HG02973 (cell line): ENCODE measurements at regions not wholly inside any gene's neighbourhood (a gene's known extent, or its start where the extent isn't known, plus 50 kb on each side); places are given as distances from the start of the nearest gene placed in this dataset.
"Not testable (repeated sequence)": the region's sequence is repeated elsewhere in the genome, so short reads cannot be mapped to it uniquely, and the experiment has no call there.

Experiments
- ATAC-seq: cut with Tn5 transposase; IDR thresholded peaks from one replicate; pipeline ENCODE4 v1.9.1; 2021; ENCODE audit warnings: moderate library complexity; ENCODE audit not compliant: unreplicated experiment

DNA sequence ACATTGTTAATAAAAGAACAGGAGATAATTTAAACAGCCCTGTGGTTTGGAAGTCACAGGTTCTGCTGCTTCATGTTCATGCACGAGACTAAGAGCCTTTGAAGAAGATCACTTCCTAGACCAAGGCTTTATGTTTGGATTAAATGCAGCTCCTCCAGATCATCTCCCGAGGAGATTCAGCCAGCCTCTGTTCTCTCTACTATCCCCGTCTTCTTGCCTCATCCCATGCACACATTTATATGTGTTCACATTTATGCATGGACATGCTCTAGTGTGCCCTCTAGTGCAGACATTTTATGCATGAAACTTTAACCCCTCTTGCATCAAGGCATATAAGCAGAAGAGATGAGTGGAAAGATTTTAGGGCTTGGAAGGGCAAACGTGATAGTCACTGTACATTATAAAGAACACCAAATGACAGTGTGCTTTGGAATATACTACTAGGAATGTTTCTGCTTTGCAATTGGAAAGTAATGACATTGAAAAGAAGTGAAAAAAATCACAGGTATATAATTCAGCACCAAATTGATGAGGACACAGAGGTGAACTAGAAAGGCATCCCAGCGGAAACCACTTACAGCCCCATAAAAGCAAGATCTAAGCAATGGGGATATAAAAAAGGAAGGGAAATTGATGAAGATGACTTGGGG is 271.5 kb upstream of the PLGLB2 start:
- ATAC-seq, result not testable (repeated sequence)

DNA sequence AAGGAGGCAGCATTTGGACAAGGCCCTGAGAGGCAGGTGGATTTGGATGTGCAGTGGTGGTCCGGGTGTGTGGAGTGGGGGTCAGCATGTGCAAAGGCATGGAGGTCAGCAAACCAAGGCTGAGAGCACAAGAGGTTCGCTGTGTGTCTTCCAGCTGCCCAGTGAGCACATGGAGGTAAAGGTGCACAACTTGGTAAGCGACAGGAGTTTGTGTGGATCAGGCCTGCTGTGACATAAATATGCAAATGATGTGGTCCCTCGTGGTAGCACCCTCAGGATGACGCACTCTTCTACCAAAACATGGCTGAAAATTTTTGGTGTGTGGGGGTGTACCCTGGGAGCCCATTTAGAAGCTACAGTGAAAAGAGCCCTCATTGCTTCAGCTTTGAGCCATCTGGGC is 271.0 kb upstream of the PLGLB2 start:
- ATAC-seq, result not testable (repeated sequence)

DNA sequence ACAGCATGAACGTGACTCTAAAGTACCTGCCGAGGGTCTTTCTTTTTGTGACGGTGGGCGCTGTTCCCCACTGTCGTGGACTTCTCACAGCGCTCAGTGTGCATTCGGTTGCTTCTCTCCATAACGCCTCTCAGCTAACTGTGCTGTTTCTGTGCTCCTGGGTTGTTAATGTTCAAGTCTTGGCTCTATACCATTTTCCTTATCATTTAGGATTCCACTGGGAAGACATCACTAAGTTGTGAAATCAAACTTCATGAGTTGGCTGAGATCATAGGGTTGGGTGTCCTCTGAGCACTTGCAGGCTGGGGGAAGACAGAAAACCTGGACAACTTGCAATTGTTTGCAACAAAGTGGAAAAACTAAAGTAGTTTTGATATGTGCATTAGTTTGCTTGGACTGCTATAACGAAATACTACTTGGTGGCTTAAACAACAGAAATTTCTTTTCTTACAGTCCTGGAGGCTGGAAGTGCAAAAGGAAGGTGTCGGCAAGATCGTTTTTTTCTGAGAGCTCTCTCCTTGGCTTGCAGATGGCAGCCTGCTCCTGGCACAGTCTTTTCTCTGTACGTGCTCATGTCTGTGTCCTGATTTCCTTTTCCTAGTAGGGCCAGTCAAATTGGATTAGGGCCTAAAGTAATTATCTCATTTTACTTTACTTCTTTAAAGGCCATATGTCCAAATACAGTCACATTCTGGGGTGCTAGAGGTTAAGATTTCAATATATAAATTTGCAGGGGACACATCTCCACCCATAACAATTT is 270.0 kb upstream of the PLGLB2 start:
- ATAC-seq, result not testable (repeated sequence)

DNA sequence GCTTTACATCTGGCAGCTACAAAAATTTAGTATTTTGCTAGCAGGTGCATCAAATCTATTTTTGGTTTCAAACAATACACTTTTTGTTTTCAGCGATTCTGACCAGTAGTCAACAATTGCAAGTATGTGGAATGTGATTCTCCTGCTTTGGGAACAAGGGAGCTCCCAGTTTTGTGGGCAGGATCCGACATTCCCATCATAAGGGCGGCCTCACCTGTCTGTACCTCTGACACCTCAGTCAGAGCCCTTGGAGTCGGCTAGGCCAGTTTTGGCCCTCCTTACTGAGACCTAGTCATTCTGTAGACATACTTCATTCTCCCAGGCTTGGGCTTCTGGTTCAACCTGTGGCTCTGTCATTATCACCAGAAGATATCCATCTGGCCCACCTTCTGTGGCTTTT is 269.0 kb upstream of the PLGLB2 start:
- not testable (repeated sequence) for ATAC-seq

DNA sequence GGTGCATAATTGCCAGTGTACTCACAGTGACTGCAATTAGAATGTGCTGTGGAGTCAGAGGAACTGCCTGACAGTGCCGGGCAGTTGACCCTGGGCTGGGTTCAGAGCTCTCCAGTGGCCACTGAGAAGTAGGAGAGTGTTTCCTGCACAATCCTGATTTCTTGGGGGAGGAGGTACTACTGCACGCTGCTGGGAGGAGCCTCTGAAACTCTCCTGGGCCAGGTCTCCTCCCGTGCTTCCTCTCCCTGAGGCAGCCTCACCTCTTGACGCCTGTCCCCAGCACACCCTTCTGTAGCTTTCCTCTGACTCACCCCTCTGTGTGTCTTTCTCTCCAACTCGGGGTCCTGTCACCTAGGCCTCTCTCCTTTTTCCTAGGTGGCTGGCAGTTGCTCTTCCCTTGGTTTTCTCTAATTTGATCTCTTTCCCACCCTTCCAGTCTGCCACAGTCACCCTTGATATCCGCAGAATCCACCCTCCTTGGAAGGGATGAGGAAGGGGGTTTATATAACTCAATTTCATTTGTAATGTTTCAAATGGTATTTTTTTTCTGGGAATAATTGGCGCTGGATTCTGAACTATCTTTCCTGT is 264.7 kb upstream of the PLGLB2 start:
- not testable (repeated sequence) for ATAC-seq

DNA sequence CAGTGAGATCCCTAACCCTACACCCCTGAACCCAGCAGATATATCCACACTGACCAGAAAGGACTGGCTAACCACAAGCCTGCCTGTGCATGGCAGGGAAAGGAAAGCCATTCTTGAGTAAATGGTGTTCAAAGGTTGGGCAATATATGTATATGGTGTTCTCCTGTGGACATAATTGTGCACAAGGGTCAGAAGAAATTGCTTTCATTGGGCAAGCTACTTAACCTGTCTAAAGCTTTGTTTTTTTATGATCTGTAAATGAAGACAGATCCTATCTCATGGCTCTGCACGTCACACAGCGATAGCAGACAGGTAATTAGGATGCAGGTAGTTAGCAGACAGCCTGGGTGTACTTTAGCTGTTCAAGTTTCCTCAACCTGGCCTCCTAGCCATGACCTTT is 263.5 kb upstream of the PLGLB2 start:
- ATAC-seq, result not testable (repeated sequence)

DNA sequence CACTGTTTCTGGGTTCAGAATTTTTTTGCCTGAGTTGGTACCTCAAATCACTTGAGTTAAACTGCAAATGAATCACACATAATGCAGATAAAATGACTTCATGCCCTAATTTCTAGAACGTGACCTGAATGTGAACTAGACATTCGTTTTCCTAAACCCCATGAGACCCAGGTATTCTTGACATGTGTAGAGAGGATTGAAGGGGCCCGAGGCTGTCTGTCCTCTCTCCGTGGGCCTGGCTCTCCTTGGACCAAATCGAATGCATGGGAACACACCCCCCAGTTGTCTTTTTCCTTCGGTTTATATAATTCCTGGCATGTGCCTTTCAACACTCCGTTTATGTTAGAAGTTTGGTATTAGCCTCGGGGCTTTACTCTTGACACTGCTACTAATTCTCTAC is 262.4 kb upstream of the PLGLB2 start:
- not testable (repeated sequence) for ATAC-seq

DNA sequence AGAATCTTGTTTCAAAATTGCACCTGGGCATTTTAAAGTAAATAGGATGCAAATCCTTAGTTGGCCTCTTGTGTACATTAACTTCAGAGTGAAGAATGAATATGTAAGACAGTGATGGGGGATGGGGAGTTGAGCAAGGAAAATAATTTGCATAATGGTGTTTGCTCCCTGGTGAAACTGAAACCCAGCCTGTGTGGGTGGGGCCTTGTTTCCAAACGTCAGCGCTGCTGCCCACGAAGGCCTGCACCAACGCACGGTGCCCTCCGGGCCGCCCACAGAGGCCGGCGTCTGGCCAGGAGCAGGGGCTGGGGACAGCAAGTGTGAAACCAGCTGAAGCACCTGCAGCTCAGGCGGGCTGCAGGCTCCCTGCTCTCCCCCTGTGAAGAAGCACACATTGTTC is 262.0 kb upstream of the PLGLB2 start:
- ATAC-seq, result peak; percentile 86

DNA sequence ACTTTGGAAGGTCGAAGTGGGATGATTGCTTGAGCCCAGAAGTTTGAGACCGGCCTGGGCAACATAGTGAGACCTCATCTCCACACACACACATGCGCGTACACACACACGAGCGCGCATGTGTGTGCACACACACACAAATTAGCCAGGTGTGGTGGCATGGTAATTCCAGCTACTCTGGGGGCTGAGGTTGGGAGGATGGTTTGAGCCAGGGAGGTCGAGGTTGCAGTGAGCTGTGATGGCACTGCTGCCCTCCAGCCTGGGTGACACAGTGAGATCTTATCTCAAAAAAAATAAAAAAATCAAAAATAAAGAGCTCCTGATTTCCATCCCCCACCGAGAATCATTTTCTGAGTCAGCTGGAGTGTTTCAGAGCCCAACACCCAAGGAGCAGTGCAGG is 261.5 kb upstream of the PLGLB2 start:
- peak; percentile 6 for ATAC-seq

DNA sequence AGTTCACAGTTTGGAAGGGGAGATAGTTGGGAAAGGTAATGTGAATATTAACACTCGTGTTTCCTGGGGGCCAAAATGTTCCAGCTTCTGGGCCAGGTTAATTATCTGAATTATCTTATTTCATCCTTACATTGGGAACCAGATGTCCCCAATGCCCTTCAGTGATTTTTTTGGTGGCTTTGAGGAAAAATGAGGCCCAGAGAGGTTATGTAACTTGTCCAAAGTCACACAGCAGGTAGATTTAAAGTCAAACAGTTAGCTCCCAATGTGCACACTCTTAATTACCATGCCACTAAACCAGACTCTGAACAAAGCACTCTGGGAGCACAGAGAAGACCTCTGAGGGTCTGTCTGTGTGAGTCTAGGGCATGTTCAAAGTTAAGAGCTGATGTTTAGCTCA is 259.9 kb upstream of the PLGLB2 start:
- not testable (repeated sequence) for ATAC-seq

DNA sequence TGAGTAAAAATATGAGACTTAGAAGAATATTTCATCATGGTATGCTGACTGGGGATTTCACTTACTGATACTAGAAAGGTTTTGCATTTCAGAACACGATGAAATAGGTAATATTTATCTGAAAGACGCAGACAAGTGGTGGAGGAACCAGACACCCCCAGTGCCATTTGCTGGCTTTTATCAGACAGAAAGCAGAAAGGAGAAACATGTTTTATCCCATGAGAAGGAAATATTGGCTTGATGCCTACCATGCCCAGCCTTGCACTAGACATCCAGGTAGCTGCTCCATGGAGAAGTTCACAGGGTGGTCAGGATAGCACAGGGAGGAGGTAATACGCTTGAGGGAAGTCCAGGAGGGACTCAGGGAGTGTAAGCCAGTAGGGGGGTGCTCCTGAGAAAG is 258.9 kb upstream of the PLGLB2 start:
- not testable (repeated sequence) for ATAC-seq

DNA sequence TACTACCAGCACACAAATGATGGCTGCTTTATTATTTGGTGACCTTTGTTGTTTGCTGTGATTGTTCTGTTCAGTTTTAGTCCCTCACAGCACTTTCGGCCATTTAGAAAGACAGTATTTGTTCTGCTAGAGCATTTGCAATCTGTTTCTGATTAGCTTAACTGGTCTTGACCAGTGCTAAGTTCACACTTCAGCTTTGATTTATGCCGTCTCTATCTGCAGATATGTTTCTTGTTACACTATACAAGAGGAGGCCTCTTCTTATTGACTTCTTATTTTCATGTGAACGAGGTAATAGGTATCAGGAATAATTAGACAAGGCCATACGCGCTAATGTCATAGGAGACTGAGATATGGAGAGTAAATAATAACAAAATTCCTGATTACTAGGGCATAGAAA is 253.0 kb upstream of the PLGLB2 start:
- not testable (repeated sequence) for ATAC-seq

DNA sequence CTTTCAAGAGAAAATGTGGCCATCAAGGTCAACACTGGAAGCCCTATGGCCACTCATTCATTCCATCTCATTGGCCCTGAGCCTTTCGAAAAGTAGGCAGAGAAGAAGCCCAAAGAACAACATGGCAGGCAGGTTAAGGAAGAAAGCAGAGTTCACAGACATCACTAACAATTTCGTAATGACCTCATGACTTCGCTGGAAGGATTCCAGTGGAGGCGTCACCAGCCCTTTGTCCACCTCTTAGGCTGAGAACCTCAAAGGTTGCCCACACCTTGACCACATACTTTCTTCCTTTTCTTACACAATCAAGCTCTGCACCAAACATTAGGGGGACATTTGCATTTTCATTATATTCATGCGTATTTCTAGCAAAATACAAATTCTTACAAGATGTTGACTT is 252.4 kb upstream of the PLGLB2 start:
- not testable (repeated sequence) for ATAC-seq

DNA sequence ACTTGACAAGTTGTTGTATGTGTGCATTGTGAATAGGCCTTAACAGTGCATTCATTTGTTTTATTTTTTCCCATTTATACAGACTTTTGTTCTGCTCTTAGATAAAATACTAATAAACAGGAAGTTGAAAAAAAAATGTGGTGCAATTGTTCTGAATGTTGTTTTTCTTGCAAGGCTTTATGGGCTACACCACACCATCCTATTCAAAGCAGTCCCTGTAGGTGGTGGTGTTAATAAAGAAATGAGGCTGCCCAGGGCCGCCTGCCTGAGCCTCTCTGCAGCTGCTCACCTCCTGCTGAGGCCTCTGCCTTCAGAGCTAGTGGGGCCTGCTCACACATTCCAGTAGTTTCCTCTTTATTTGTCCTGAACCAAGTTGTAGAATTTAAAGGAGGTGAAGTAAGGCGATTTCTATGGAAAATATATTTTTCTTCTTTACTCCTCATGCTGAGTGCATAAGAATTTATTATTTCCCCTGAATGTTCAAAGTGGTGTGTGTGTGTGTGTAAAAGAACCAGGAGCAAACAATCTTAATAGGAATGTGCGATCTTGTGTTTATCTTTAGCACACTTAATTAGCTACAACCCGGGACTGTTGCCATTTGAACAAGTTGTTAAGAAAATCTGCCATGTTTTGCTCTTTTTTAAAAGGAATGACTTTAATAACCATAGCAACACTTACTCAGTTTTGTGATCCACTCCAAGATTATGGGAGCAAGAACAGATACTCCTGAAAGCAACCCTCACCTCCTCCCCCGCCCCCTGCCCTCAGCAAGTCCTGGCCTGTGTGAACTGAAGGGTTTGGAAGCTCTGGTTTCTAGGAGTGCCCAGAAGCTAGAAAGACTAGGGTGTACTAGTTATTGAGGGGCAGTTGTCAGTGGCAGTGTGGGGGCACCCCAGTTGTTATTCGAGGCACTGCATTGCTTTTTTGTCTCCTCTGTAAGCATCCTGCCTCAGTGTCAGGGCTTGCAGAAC is 251.6 kb upstream of the PLGLB2 start:
- ATAC-seq, result peak; percentile 88

DNA sequence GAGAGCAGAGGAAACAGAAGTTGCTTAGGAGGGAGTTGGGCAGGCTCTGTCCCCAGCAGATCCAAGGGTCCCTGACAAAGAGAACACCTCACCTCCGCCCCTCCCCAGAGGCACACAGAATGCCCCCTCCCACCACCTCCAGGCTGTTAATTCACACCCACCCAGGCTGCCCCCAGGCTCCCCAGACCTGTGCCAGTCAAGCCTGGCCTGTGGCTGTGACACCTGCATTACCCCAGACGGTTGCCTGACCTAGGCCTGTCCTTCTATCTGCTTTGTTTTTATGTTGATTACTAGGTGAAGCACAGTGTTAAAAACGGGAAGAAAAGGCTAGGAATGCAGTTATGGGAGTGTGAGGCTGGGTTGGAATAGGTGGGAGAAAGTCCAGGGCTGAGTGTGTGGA is 250.8 kb upstream of the PLGLB2 start:
- not testable (repeated sequence) for ATAC-seq

DNA sequence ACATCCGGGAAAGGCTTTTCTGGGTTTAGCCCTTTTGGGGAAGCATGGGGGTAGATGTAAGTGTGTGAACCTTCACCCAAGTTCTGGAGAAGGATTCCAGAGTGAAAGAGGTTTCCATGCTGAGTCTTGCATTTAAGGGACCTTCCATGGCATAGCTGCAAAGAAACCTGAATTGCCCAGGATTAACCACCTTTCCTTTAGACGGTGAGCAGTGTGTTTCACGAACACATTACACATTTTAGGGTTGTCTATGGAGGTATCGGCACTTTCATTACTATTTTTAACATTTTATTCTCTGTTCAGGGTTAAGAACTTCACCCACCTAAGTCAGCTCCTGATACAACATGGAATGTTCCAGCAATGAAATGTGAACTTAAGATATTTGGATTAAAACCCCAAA is 250.2 kb upstream of the PLGLB2 start:
- not testable (repeated sequence) for ATAC-seq

DNA sequence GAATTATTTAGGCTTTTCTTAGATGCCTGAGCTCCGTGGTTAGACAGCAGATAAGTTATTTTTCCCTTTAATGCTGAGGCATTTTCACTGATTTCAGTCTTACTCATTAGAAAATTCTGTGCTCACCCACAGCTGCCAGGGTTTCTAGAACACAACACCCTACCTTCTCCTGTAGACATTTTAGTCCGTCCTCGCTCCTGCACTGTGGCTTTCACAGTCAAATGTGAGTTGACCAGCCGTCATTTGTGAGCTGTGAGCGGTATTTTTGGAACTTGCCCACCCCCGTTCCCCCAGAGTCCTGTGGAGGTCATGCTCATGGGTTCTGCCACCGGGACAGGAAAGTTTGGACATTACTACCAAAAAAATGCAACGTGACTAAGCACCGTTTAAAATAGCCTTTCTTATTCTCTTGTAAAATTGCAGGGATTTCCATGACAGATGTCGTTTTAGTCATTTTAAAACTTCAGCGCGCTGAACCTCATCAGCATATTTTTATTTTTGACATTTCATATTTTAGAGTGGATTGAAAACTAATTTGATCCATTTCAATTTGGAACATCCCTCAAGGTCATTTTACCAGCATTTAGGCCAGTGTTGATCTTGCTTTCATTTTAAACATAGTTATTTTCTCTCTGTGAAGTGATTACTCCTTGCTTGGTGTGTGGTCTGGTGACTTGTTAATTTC is 249.6 kb upstream of the PLGLB2 start:
- peak; percentile 49 for ATAC-seq

DNA sequence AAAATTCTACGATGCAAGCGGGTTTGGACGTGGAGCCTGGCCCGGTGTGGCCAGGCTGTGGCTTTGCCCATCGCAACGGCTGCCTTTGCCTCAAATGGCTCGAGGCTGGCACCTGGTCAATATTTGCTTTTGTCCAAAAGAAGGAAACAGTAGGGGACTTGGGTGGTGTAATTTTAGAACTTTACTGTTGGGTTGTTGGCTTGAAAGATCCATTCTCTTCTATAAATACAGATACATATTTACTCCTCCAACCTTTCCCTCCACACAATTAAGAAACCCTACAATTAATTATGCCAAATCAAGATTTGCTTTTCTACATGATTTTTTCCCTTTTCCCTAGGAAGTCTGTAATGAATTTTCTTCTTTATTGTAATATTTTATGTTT is 249.0 kb upstream of the PLGLB2 start:
- not testable (repeated sequence) for ATAC-seq

DNA sequence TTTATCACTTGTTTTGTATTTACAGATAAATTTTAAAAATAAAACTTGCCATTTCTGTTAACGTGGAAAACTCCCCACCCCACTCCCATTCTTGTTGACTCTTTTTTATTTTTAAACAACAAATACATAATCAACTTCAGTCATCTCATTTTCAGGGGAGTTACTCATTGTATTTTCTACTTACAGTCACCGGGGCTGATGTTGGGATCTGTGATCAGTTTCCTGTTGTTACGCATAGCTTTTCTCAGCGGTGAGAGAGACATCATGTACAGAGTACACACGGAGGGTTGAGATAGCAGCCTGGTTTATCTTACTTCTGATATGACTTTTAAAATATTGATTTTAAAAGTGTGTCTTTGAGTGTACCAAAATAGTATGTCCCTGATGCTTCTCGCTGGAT is 248.0 kb upstream of the PLGLB2 start:
- not testable (repeated sequence) for ATAC-seq

DNA sequence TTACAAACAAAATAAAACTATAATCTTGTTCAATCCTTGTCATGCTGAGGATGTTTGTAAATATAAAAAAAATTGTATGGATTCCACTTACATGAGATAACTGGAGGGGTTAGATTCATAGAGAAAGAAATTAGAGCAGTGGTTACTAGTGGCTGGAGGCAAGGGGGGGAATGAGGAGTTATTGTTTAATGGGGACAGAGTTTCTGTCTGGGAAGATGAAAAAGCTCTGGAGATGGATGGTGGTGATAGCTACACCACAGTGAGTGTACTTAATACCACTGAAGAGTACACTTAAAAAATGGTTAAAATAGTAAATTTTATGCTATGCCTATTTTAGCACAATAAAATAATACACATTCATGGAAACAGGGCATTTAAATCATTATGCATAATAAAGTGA is 247.5 kb upstream of the PLGLB2 start:
- not testable (repeated sequence) for ATAC-seq
